ENCODE measurements at regions not wholly inside any gene's neighbourhood (a gene's known extent, or its start where the extent isn't known, plus 50 kb on each side); places are given as distances from the start of the nearest gene placed in this dataset.
"Not testable (repeated sequence)": the region's sequence is repeated elsewhere in the genome, so short reads cannot be mapped to it uniquely, and the experiment has no call there.

GRCh38 chr13:66074018-66074615 lies 1156.0 kb downstream of the PCDH9 start:
- TF ChIP-seq ZNF274 (IDR thresholded peaks at IDR 0.05; ENCODE audit: low read depth, low read length): no peak
- TF ChIP-seq YY1 (IDR thresholded peaks at IDR 0.05; ENCODE audit: insufficient read depth, insufficient read length): no peak
- TF ChIP-seq SUZ12 (IDR thresholded peaks at IDR 0.05; ENCODE audit: extremely low read depth, insufficient read depth, insufficient read length): no peak
- no peaks in the 10 kb centered on the region for H3K4me1 ChIP-seq (ENCODE audit: insufficient read depth, insufficient read length)
- no peak overlapping the region for H3K9ac ChIP-seq (ENCODE audit: insufficient read length, low read depth)
- H3K27me3 ChIP-seq (ENCODE audit: insufficient read depth, insufficient read length): no peaks in the 10 kb centered on the region
- no peaks in the 10 kb centered on the region for H3K36me3 ChIP-seq (ENCODE audit: insufficient read depth, insufficient read length, low read length)
- H3K4me3 ChIP-seq (ENCODE audit: insufficient read length, low read depth): no peak overlapping the region
- no peaks in the 10 kb centered on the region for H3K9me3 ChIP-seq (ENCODE audit: insufficient read depth, low read length)
- no peak for DNase-seq (ENCODE audit: low read depth, low spot score)

GRCh38 chr13:66072097-66072496 lies 1158.0 kb downstream of the PCDH9 start:
- DNase-seq (ENCODE audit: low read depth, low spot score); H3K4me3 ChIP-seq (ENCODE audit: insufficient read length, low read depth); H3K9me3 ChIP-seq (ENCODE audit: insufficient read depth, low read length); H3K27me3 ChIP-seq (ENCODE audit: insufficient read depth, insufficient read length); H3K9ac ChIP-seq (ENCODE audit: insufficient read length, low read depth); H3K4me1 ChIP-seq (ENCODE audit: insufficient read depth, insufficient read length); H3K36me3 ChIP-seq (ENCODE audit: insufficient read depth, insufficient read length, low read length): not testable (repeated sequence)

- Histone ChIP-seq H3K27me3 (ENCODE audit: insufficient read depth, insufficient read length) (no peaks in the 10 kb centered on the region), H3K36me3 (ENCODE audit: insufficient read depth, insufficient read length, low read length) (no peaks in the 10 kb centered on the region), H3K4me1 (ENCODE audit: insufficient read depth, insufficient read length) (no peaks in the 10 kb centered on the region), H3K4me3 (ENCODE audit: insufficient read length, low read depth) (no peak overlapping the region), H3K9ac (ENCODE audit: insufficient read length, low read depth) (no peak overlapping the region), H3K9me3 (ENCODE audit: insufficient read depth, low read length) (no peaks in the 10 kb centered on the region)
- no peak for DNase-seq (ENCODE audit: low read depth, low spot score)
- TF ChIP-seq YY1 (IDR thresholded peaks at IDR 0.05; ENCODE audit: insufficient read depth, insufficient read length): no peak
- no peak for TF ChIP-seq SUZ12 (IDR thresholded peaks at IDR 0.05; ENCODE audit: extremely low read depth, insufficient read depth, insufficient read length)
- TF ChIP-seq ZNF274 (IDR thresholded peaks at IDR 0.05; ENCODE audit: low read depth, low read length): no peak
Observed at GRCh38 chr13:66071608-66072007, 1158.5 kb downstream of the PCDH9 start.

- Histone ChIP-seq H3K4me1 (ENCODE audit: insufficient read depth, insufficient read length) (no peaks in the 10 kb centered on the region), H3K9ac (ENCODE audit: insufficient read length, low read depth) (no peak overlapping the region), H3K27me3 (ENCODE audit: insufficient read depth, insufficient read length) (no peaks in the 10 kb centered on the region), H3K4me3 (ENCODE audit: insufficient read length, low read depth) (no peak overlapping the region), H3K36me3 (ENCODE audit: insufficient read depth, insufficient read length, low read length) (no peaks in the 10 kb centered on the region), H3K9me3 (ENCODE audit: insufficient read depth, low read length) (no peaks in the 10 kb centered on the region)
- no peak for TF ChIP-seq ZNF274 (IDR thresholded peaks at IDR 0.05; ENCODE audit: low read depth, low read length)
- no peak for TF ChIP-seq YY1 (IDR thresholded peaks at IDR 0.05; ENCODE audit: insufficient read depth, insufficient read length)
- TF ChIP-seq SUZ12 (IDR thresholded peaks at IDR 0.05; ENCODE audit: extremely low read depth, insufficient read depth, insufficient read length): no peak
- no peak for DNase-seq (ENCODE audit: low read depth, low spot score)
Observed at GRCh38 chr13:66071029-66071428, 1159.1 kb downstream of the PCDH9 start.

GRCh38 chr13:66069570-66069969 lies 1160.6 kb downstream of the PCDH9 start:
- Histone ChIP-seq H3K4me1 (ENCODE audit: insufficient read depth, insufficient read length) (no peaks in the 10 kb centered on the region), H3K36me3 (ENCODE audit: insufficient read depth, insufficient read length, low read length) (no peaks in the 10 kb centered on the region), H3K9me3 (ENCODE audit: insufficient read depth, low read length) (no peaks in the 10 kb centered on the region), H3K9ac (ENCODE audit: insufficient read length, low read depth) (no peak overlapping the region), H3K4me3 (ENCODE audit: insufficient read length, low read depth) (no peak overlapping the region), H3K27me3 (ENCODE audit: insufficient read depth, insufficient read length) (no peaks in the 10 kb centered on the region)
- no peak for DNase-seq (ENCODE audit: low read depth, low spot score)
- TF ChIP-seq ZNF274 (IDR thresholded peaks at IDR 0.05; ENCODE audit: low read depth, low read length) (no peak), YY1 (IDR thresholded peaks at IDR 0.05; ENCODE audit: insufficient read depth, insufficient read length) (no peak), SUZ12 (IDR thresholded peaks at IDR 0.05; ENCODE audit: extremely low read depth, insufficient read depth, insufficient read length) (no peak)

- Histone ChIP-seq H3K27me3 (ENCODE audit: insufficient read depth, insufficient read length) (no peaks in the 10 kb centered on the region), H3K9ac (ENCODE audit: insufficient read length, low read depth) (no peak overlapping the region), H3K36me3 (ENCODE audit: insufficient read depth, insufficient read length, low read length) (no peaks in the 10 kb centered on the region), H3K4me3 (ENCODE audit: insufficient read length, low read depth) (no peak overlapping the region), H3K4me1 (ENCODE audit: insufficient read depth, insufficient read length) (no peaks in the 10 kb centered on the region), H3K9me3 (ENCODE audit: insufficient read depth, low read length) (no peaks in the 10 kb centered on the region)
- TF ChIP-seq SUZ12 (IDR thresholded peaks at IDR 0.05; ENCODE audit: extremely low read depth, insufficient read depth, insufficient read length): no peak
- TF ChIP-seq YY1 (IDR thresholded peaks at IDR 0.05; ENCODE audit: insufficient read depth, insufficient read length): no peak
- no peak for TF ChIP-seq ZNF274 (IDR thresholded peaks at IDR 0.05; ENCODE audit: low read depth, low read length)
- no peak for DNase-seq (ENCODE audit: low read depth, low spot score)
Observed at GRCh38 chr13:66068683-66069082, 1161.5 kb downstream of the PCDH9 start.

- Histone ChIP-seq H3K27me3 (ENCODE audit: insufficient read depth, insufficient read length) (no peaks in the 10 kb centered on the region), H3K4me1 (ENCODE audit: insufficient read depth, insufficient read length) (no peaks in the 10 kb centered on the region), H3K9me3 (ENCODE audit: insufficient read depth, low read length) (no peaks in the 10 kb centered on the region), H3K4me3 (ENCODE audit: insufficient read length, low read depth) (no peak overlapping the region), H3K36me3 (ENCODE audit: insufficient read depth, insufficient read length, low read length) (no peaks in the 10 kb centered on the region), H3K9ac (ENCODE audit: insufficient read length, low read depth) (no peak overlapping the region)
- no peak for DNase-seq (ENCODE audit: low read depth, low spot score)
- TF ChIP-seq ZNF274 (IDR thresholded peaks at IDR 0.05; ENCODE audit: low read depth, low read length) (no peak), YY1 (IDR thresholded peaks at IDR 0.05; ENCODE audit: insufficient read depth, insufficient read length) (no peak), SUZ12 (IDR thresholded peaks at IDR 0.05; ENCODE audit: extremely low read depth, insufficient read depth, insufficient read length) (no peak)
Observed at GRCh38 chr13:66048888-66049287, 1181.2 kb downstream of the PCDH9 start.

GRCh38 chr13:66040506-66040905 lies 1189.6 kb downstream of the PCDH9 start:
- H3K4me3 ChIP-seq (ENCODE audit: insufficient read length, low read depth): no peak overlapping the region
- no peaks in the 10 kb centered on the region for H3K36me3 ChIP-seq (ENCODE audit: insufficient read depth, insufficient read length, low read length)
- no peaks in the 10 kb centered on the region for H3K9me3 ChIP-seq (ENCODE audit: insufficient read depth, low read length)
- DNase-seq (ENCODE audit: low read depth, low spot score): no peak
- H3K27me3 ChIP-seq (ENCODE audit: insufficient read depth, insufficient read length): no peaks in the 10 kb centered on the region
- no peak for TF ChIP-seq ZNF274 (IDR thresholded peaks at IDR 0.05; ENCODE audit: low read depth, low read length)
- TF ChIP-seq YY1 (IDR thresholded peaks at IDR 0.05; ENCODE audit: insufficient read depth, insufficient read length): no peak
- TF ChIP-seq SUZ12 (IDR thresholded peaks at IDR 0.05; ENCODE audit: extremely low read depth, insufficient read depth, insufficient read length): no peak
- no peaks in the 10 kb centered on the region for H3K4me1 ChIP-seq (ENCODE audit: insufficient read depth, insufficient read length)
- H3K9ac ChIP-seq (ENCODE audit: insufficient read length, low read depth): no peak overlapping the region
